GM21515 (cell line): ENCODE measurements at regions not wholly inside any gene's neighbourhood (a gene's known extent, or its start where the extent isn't known, plus 50 kb on each side); places are given as distances from the start of the nearest gene placed in this dataset.
"Not testable (repeated sequence)": the region's sequence is repeated elsewhere in the genome, so short reads cannot be mapped to it uniquely, and the experiment has no call there.

ENCODE experiments used
- ATAC-seq: cut with Tn5 transposase; IDR thresholded peaks from one replicate; pipeline ENCODE4 v1.9.1; 2021; ENCODE audit not compliant: unreplicated experiment

- ATAC-seq, result no peak
Measured at GRCh38 chr2:241981076-241981700, 111.7 kb downstream of the RTP5 start.

GRCh38 chr2:241982706-241983570, 113.4 kb downstream of the RTP5 start:
- ATAC-seq, result no peak

DNA sequence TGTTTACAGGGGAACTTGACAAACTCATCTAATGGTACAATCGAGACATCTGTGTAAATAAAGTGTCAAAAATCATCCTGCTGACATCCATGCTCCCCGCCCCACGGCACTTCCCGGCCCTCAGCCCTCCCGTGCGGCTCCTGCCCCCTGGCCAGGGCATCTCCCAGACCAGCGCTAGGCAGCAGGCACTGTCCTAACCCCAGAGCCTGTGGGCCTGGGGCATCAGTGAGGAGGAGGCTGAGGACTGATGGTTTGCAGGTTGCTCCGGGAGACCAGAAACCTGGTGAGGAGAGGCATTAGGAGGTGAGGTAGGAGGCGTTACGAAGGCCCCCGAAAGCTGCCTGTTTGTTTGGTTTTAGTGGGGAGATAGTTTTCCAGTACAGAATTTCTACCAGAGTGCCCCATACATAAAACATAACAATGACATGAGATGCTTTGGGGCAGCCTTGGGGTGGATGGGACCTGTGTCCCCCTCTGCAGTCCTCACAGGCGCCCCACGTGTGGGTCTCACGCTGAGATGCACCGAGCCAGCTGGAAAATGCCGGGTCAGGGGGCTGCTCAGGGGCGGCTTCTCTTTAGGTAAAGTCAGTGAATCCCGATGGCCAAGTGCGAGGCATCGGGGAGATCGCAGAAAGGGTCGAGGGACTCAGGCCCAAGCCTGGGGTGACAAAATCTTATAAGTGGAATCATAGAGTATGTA, 114.2 kb downstream of the RTP5 start:
- no peak for ATAC-seq

- no peak for ATAC-seq
Measured at GRCh38 chr2:241984271-241984655, 114.7 kb downstream of the RTP5 start.

GRCh38 chr2:241984658-241985057, 115.1 kb downstream of the RTP5 start:
- ATAC-seq, result no peak

DNA sequence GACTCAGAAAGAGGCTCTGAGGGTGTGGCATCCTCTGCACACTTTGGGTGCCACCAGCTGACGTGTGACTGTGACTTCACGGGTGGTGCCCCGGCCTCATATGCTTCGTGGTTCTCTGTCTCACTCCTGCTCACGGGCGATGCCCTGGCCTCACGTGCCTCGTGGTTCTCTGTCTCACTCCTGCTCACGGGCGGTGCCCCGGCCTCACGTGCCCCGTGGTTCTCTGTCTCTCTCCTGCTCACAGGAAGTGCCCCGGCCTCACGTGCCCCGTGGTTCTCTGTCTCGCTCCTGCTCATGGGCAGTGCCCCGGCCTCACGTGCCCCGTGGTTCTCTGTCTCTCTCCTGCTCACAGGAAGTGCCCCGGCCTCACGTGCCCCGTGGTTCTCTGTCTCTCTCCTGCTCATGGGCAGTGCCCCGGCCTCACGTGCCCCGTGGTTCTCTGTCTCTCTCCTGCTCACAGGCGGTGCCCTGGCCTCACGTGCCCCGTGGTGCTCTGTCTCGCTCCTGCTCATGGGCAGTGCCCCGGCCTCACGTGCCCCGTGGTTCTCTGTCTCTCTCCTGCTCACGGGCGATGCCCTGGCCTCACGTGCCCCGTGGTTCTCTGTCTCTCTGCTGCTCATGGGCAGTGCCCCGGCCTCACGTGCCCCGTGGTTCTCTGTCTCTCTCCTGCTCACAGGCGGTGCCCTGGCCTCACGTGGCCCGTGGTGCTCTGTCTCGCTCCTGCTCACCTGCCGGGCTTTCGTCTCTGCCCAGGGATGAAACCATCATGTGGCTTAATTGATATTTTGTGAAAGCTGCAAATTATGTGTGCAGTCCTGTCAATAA, 115.8 kb downstream of the RTP5 start:
- not testable (repeated sequence) for ATAC-seq

DNA sequence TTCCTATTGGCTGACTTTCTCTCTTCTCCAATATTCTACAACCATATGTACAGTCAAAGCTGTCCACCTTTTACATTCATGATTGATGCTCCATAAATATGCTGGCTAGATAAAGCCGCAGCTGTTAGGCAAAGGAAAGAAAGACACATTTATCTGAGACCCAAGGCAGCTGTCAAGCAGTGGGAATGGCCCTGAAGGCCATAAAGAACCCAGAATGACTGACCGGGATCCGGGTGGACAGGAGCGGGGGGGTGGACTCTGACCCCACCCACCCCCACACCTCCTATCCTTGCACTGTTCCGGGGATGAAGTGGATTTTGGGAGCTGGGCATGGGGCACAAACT, 116.4 kb downstream of the RTP5 start:
- ATAC-seq, result no peak

- ATAC-seq, result no peak
Measured at GRCh38 chr2:241986836-241987641, 117.5 kb downstream of the RTP5 start.

DNA sequence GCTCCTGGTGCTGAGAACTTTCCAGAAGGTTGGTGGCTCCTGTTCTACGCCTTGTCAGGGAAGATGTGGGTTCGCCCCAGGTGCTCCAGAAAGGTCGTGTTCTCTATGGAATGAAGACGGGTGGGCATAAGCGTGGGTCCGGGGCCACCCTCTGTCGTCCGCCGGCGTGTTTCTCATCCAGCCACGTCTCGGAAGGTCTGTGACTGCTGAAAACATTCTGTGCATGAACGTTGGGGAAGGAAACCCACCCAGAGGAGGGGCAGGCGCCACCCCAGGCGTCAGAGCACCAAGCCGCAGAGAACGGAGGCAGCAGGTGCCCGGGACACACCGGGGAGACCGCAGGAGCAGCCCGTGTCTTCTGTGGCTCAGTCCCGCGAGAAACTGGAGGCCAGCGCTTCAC, 118.2 kb downstream of the RTP5 start:
- no peak for ATAC-seq

DNA sequence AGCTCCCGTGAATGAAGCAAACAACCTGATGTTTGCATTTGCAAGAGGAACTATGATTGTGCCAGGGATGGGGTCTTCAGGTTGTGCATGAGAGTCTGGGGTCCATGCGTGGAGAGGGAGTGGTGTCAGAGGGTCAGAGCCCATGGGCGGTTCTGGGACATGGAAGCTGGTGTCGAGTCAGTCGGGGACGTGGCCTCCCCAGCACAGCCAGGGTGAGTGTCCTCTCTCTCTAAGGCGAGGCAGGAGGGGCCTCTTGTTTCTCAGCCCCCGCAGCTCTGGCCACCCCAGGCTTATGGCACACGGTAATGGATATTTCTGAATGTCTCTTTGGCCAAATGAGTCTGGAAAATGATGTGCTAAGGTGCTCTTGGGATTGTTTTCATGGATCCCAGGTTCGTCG, 118.6 kb downstream of the RTP5 start:
- ATAC-seq, result no peak

- no peak for ATAC-seq
Measured at GRCh38 chr2:241989074-241989473, 119.5 kb downstream of the RTP5 start.

- ATAC-seq, result no peak
Measured at GRCh38 chr2:241990466-241990865, 120.9 kb downstream of the RTP5 start.

DNA sequence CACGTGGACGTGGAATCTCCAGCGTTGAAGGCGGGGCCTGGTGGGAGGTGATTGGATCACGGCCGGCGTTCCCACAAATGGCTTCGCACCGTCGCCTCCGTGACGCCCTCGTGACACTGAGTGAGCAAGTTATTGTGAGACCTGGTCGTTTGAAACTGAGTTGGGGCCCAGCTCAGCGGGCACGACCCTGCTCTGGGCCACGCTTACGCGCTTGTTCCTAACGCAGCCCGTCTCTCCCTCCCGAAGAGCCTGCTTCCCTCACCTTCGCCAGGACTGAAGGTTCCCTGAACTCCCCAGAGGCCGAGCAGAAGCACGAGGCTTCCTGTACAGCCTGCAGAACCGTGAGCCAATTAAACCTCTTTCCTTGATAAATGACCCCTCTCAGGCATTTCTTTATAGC, 121.8 kb downstream of the RTP5 start:
- no peak for ATAC-seq

DNA sequence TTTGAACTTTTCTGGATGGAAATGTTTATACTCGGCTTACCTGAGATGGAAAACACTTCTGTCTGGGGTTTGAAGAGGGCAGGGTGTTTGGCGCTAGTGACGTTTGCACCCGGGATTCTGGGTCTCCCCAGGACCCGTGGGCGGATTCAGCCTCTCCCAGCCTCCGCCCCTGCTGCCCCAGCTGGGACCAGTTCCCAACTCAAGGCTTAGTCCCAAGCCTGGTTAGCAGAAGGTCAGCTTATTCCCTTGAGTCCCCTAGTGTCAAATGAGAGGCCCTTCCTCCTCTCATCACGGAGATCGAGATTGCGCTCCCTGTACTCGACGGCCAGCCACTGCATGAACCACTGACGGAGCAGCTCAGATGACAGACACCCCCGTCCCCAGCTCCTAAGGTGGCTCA, 123.2 kb downstream of the RTP5 start:
- ATAC-seq, result no peak

- ATAC-seq, result no peak
Measured at GRCh38 chr2:241993386-241994005, 124.0 kb downstream of the RTP5 start.

GRCh38 chr2:241994086-241994485, 124.6 kb downstream of the RTP5 start:
- no peak for ATAC-seq

DNA sequence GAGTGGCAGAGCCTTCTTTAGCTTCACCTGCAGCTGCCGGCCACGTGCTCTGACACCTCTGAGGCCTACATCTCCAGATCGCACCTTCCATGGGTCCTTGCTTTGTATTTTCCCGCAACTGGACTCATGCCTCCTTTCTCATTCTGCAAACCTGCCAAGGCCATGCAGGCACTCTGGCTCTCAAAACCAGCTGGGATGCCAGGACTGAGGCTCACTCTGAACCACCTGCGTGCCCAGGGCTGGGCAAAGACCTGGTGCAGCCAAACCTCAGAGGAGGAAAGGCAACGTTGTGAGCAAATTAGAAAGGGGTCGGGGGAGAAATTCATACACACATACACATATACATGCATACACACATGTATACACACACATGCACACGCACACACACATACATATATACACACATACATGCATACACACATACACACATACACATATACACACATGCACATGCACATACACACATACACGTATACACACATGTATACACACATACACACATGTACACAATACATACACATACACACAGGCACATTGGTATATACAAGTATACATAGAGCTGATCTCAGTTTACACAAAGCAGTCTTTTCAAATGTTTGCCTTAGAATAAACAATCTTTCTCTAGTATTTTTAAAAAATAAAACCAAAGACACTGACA, 125.2 kb downstream of the RTP5 start:
- ATAC-seq, result no peak

GRCh38 chr2:241996100-241996499, 126.6 kb downstream of the RTP5 start:
- ATAC-seq, result no peak

GRCh38 chr2:241997017-241997416, 127.5 kb downstream of the RTP5 start:
- no peak for ATAC-seq
